Natural killer cell (primary cell): ENCODE measurements at regions not wholly inside any gene's neighbourhood (a gene's known extent, or its start where the extent isn't known, plus 50 kb on each side); places are given as distances from the start of the nearest gene placed in this dataset.
A peak's percentile ranks its signal among the peaks of the same experiment; 100 is the strongest.

ENCODE experiments used
- ATAC-seq, 3 donors: fragments of 150-1000 bp in 2 of 3; fragments of 200-7000 bp in 1 of 3; cut with Tn5 transposase; 1 replicate in 1 of 3; 2 replicates in 2 of 3; pipeline ENCODE4 v1.10.0; 2021; ENCODE audit warnings: mild to moderate bottlenecking in 2 of 3, moderate library complexity in 2 of 3
- DNase-seq, 2 donors: peaks; one replicate each; pipeline versions ENCODE4 v3.0.0 to v3.0.0-alpha.2; 2013 to 2021; ENCODE audit warnings: mixed read lengths in 1 of 2
- H3K27ac ChIP-seq: one replicate; pipeline ENCODE4 v1.5.1; 2013; ENCODE audit warnings: mild to moderate bottlenecking, low read length
- H3K27me3 ChIP-seq: one replicate; pipeline ENCODE4 v1.6.1; 2013; ENCODE audit warnings: low read length; ENCODE audit not compliant: control insufficient read depth, insufficient read depth
- H3K36me3 ChIP-seq: one replicate; pipeline ENCODE4 v1.6.1; 2013; ENCODE audit warnings: low read length; ENCODE audit not compliant: control insufficient read depth, insufficient read depth
- H3K4me1 ChIP-seq: one replicate; pipeline ENCODE4 v1.6.1; 2013; ENCODE audit warnings: low read length; ENCODE audit not compliant: control insufficient read depth, insufficient read depth
- H3K4me3 ChIP-seq: one replicate; pipeline ENCODE4 v1.5.1; 2013; ENCODE audit warnings: low read length
- H3K9me3 ChIP-seq: one replicate; pipeline ENCODE4 v1.6.1; 2013; ENCODE audit warnings: low read length; ENCODE audit not compliant: control insufficient read depth, insufficient read depth
- H3K27ac Mint-ChIP-seq, 2 donors: one replicate each; pipeline ENCODE4 v1.8.0; 2022; ENCODE audit warnings: mild to moderate bottlenecking in 2 of 2, mixed read lengths in 2 of 2, moderate library complexity in 1 of 2
- H3K27me3 Mint-ChIP-seq, 2 donors: one replicate each; pipeline ENCODE4 v1.8.0; 2022; ENCODE audit warnings: low read depth in 2 of 2, mixed read lengths in 2 of 2
- H3K36me3 Mint-ChIP-seq: one replicate; pipeline ENCODE4 v1.8.0; 2022; ENCODE audit warnings: mixed read lengths
- H3K4me1 Mint-ChIP-seq, 2 donors: one replicate each; pipeline ENCODE4 v1.8.0; 2022; ENCODE audit warnings: mixed read lengths in 2 of 2
- H3K4me3 Mint-ChIP-seq: one replicate; pipeline ENCODE4 v1.8.0; 2022; ENCODE audit warnings: mild to moderate bottlenecking, moderate library complexity, mixed read lengths
- H3K9me3 Mint-ChIP-seq, 2 donors: one replicate each; pipeline ENCODE4 v1.8.0; 2022; ENCODE audit warnings: mixed read lengths in 2 of 2
- CTCF ChIP-seq: fragments of 200-600 bp; IDR thresholded peaks from one replicate; pipeline ENCODE4 v1.8.0; 2022; ENCODE audit warnings: antibody characterized with exemption
- WGBS: methylation state at CpG from one replicate; pipeline ENCODE4 v1.1.7; 2013; ENCODE audit warnings: missing lambda C conversion rate; ENCODE audit not compliant: insufficient coverage; 5-methylcytosine and 5-hydroxymethylcytosine counted together
- intact Hi-C: fragments of 100-400 bp; cut with micrococcal nuclease; formaldehyde crosslinking; loops from one replicate; pipeline ENCODE4 v1.14.2; 2022

GRCh38 chr12:107884769-107885694, 110.5 kb downstream of the ASCL4 start:
- H3K27ac ChIP-seq, result no peak overlapping the region
- H3K9me3 Mint-ChIP-seq, result no peaks in the 10 kb centered on the region
- H3K4me1 Mint-ChIP-seq, result peaks cover 8 to 12% of the 10 kb centered on the region in 2 donors
- WGBS, result 0% methylated on average over 6 of the region's 7 CpGs
- no peaks in the 10 kb centered on the region for H3K36me3 ChIP-seq
- no peak overlapping the region for H3K27ac Mint-ChIP-seq
- H3K27me3 Mint-ChIP-seq, result peaks cover 37 to 42% of the 10 kb centered on the region in 2 donors
- intact Hi-C loops, result loop anchor here (2.0 kb wide), 2 partner anchors 206 to 214 kb away; no protein-coding TSS in a partner anchor
- TF ChIP-seq CTCF, result peak; percentile 62
- H3K9me3 ChIP-seq, result no peaks in the 10 kb centered on the region
- H3K27me3 ChIP-seq, result no peaks in the 10 kb centered on the region
- ATAC-seq, result peak; percentile 55 to 84 (median 60)
- H3K4me1 ChIP-seq, result peaks cover 5% of the 10 kb centered on the region
- peak overlapping the region; percentile 29 for H3K4me3 Mint-ChIP-seq
- no peaks in the 10 kb centered on the region for H3K36me3 Mint-ChIP-seq
- peak; percentile 21 to 63 for DNase-seq
- H3K4me3 ChIP-seq, result no peak overlapping the region

- H3K4me3 Mint-ChIP-seq, result no peak overlapping the region
- H3K27ac Mint-ChIP-seq, result no peak overlapping the region
- intact Hi-C loops, result no loop called here
- no peaks in the 10 kb centered on the region for H3K9me3 Mint-ChIP-seq
- WGBS, result 93% methylated on average over 4 of the region's 4 CpGs
- Histone ChIP-seq H3K4me1 (peaks cover 5% of the 10 kb centered on the region), H3K9me3 (no peaks in the 10 kb centered on the region), H3K27ac (no peak overlapping the region), H3K36me3 (no peaks in the 10 kb centered on the region), H3K4me3 (no peak overlapping the region), H3K27me3 (no peaks in the 10 kb centered on the region)
- H3K36me3 Mint-ChIP-seq, result no peaks in the 10 kb centered on the region
- DNase-seq (no peak), ATAC-seq (no peak)
- TF ChIP-seq CTCF, result no peak
- peaks cover 8 to 12% of the 10 kb centered on the region in 2 donors for H3K4me1 Mint-ChIP-seq
- peaks cover 20 to 27% of the 10 kb centered on the region in 2 donors for H3K27me3 Mint-ChIP-seq
Measured at GRCh38 chr12:107888789-107889188, 114.3 kb downstream of the ASCL4 start.

GRCh38 chr12:107891967-107892366, 117.5 kb downstream of the ASCL4 start:
- no peak for TF ChIP-seq CTCF
- H3K27me3 Mint-ChIP-seq, result peaks cover 15 to 19% of the 10 kb centered on the region in 2 donors
- H3K27ac ChIP-seq, result no peak overlapping the region
- intact Hi-C loops, result no loop called here
- no peaks in the 10 kb centered on the region for H3K36me3 ChIP-seq
- no peaks in the 10 kb centered on the region for H3K4me1 ChIP-seq
- H3K4me3 Mint-ChIP-seq, result no peak overlapping the region
- ATAC-seq, result no peak
- no peaks in the 10 kb centered on the region for H3K27me3 ChIP-seq
- H3K4me1 Mint-ChIP-seq, result no peaks in the 10 kb centered on the region
- no peaks in the 10 kb centered on the region for H3K9me3 Mint-ChIP-seq
- H3K4me3 ChIP-seq, result no peak overlapping the region
- WGBS, result 81% methylated on average over 3 of the region's 3 CpGs
- H3K9me3 ChIP-seq, result no peaks in the 10 kb centered on the region
- DNase-seq, result peak in 1 of 2 donors; percentile 16
- no peak overlapping the region for H3K27ac Mint-ChIP-seq
- H3K36me3 Mint-ChIP-seq, result no peaks in the 10 kb centered on the region
